ENCODE measurements at regions not wholly inside any gene's neighbourhood (a gene's known extent, or its start where the extent isn't known, plus 50 kb on each side); places are given as distances from the start of the nearest gene placed in this dataset.
"Not testable (repeated sequence)": the region's sequence is repeated elsewhere in the genome, so short reads cannot be mapped to it uniquely, and the experiment has no call there.

DNA sequence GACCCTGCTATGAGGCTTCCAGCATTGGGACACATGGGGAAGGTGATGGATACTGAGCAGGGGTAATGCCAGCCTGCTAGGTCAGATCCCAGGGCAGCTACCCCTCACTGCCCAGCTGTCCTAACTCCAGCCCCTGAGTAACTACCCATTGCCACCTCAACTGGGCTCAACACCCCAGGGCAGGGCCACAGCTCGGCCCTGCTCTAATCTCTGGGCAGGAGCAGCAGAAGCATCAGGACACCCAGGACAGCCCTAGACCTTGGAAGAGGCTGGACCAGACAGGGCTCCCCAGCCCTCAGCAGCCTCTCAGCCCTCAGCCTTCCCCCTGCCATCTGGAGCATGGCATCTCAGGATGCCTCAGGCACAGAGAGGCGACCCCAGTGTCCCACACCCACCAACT lies 67.4 kb upstream of the TOP1 start:
- Histone ChIP-seq H3K9me3 (replicated peaks) (no peaks in the 10 kb centered on the region), H3K36me3 (no peaks in the 10 kb centered on the region), H3K27ac (no peak overlapping the region), H3K27me3 (peaks cover 3% of the 10 kb centered on the region; the same call in 1 of the 2 replicates), H3K4me3 (no peak overlapping the region), H3K4me1 (no peaks in the 10 kb centered on the region)
- DNase-seq, result no peak

GRCh38 chr20:40961686-40962640 lies 66.7 kb upstream of the TOP1 start:
- no peaks in the 10 kb centered on the region for H3K9me3 ChIP-seq (replicated peaks)
- H3K4me3 ChIP-seq, result no peak overlapping the region
- peaks cover 3% of the 10 kb centered on the region; the same call in 1 of the 2 replicates for H3K27me3 ChIP-seq
- no peaks in the 10 kb centered on the region for H3K36me3 ChIP-seq
- no peak for DNase-seq
- no peak overlapping the region for H3K27ac ChIP-seq
- no peaks in the 10 kb centered on the region for H3K4me1 ChIP-seq

- Histone ChIP-seq H3K27me3 (peaks cover 3% of the 10 kb centered on the region; the same call in 1 of the 2 replicates), H3K9me3 (replicated peaks) (no peaks in the 10 kb centered on the region), H3K4me1 (no peaks in the 10 kb centered on the region), H3K4me3 (no peak overlapping the region), H3K36me3 (no peaks in the 10 kb centered on the region), H3K27ac (no peak overlapping the region)
- peak; percentile 71 to 89 for DNase-seq
These were observed 65.7 kb upstream of the TOP1 start for GRCh38 chr20:40962733-40963504.

- H3K27me3 ChIP-seq, result peaks cover 3% of the 10 kb centered on the region; the same call in 1 of the 2 replicates
- no peaks in the 10 kb centered on the region for H3K4me1 ChIP-seq
- H3K4me3 ChIP-seq, result no peak overlapping the region
- H3K36me3 ChIP-seq, result no peaks in the 10 kb centered on the region
- no peak overlapping the region for H3K27ac ChIP-seq
- no peak for DNase-seq
- no peaks in the 10 kb centered on the region for H3K9me3 ChIP-seq (replicated peaks)
These were observed 65.1 kb upstream of the TOP1 start for GRCh38 chr20:40963505-40963845.

- DNase-seq, result no peak
- Histone ChIP-seq H3K4me1 (0 out of 2 replicates have a peak, but pooled peaks cover 3% of the 10 kb centered on the region), H3K4me3 (no peak overlapping the region), H3K36me3 (no peaks in the 10 kb centered on the region), H3K27me3 (peaks cover 3% of the 10 kb centered on the region; the same call in 1 of the 2 replicates), H3K9me3 (replicated peaks) (no peaks in the 10 kb centered on the region), H3K27ac (no peak overlapping the region)
These were observed 63.0 kb upstream of the TOP1 start for GRCh38 chr20:40965671-40966070.

DNA sequence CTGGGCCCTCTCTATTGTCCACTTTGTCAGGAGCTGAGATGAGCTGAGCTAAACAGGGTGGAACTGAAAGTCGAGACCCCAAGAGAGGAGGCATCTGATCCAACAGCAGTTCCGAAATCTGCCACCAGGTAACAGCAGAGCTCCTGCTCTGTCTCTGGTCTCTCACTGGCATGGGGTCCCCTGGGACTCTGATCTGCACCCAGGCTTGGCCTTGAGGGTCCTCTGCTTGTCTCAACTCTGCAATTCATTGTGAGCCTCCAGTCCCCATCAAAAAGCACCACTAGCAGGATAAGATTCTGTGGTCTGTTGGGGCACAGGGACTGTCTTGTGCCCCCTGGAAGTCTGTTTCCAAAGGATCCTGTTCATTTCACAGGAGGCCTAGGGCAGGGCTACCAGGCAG lies 62.5 kb upstream of the TOP1 start:
- Histone ChIP-seq H3K27me3 (peaks cover 3% of the 10 kb centered on the region; the same call in 1 of the 2 replicates), H3K27ac (no peak overlapping the region), H3K4me3 (no peak overlapping the region), H3K36me3 (no peaks in the 10 kb centered on the region), H3K9me3 (replicated peaks) (no peaks in the 10 kb centered on the region), H3K4me1 (0 out of 2 replicates have a peak, but pooled peaks cover 3% of the 10 kb centered on the region)
- DNase-seq, result peak; percentile 39 to 51

GRCh38 chr20:40966516-40967185 lies 62.0 kb upstream of the TOP1 start:
- no peak for DNase-seq
- Histone ChIP-seq H3K36me3 (no peaks in the 10 kb centered on the region), H3K27ac (no peak overlapping the region), H3K27me3 (peaks cover 3% of the 10 kb centered on the region; the same call in 1 of the 2 replicates), H3K9me3 (replicated peaks) (no peaks in the 10 kb centered on the region), H3K4me1 (0 out of 2 replicates have a peak, but pooled peaks cover 3% of the 10 kb centered on the region), H3K4me3 (no peak overlapping the region)

- Histone ChIP-seq H3K27me3 (peaks cover 3% of the 10 kb centered on the region; the same call in 1 of the 2 replicates), H3K4me1 (0 out of 2 replicates have a peak, but pooled peaks cover 3% of the 10 kb centered on the region), H3K27ac (no peak overlapping the region), H3K4me3 (no peak overlapping the region), H3K36me3 (no peaks in the 10 kb centered on the region), H3K9me3 (replicated peaks) (no peaks in the 10 kb centered on the region)
- no peak for DNase-seq
These were observed 60.9 kb upstream of the TOP1 start for GRCh38 chr20:40967700-40968099.

GRCh38 chr20:40968816-40969562 lies 59.6 kb upstream of the TOP1 start:
- H3K4me1 ChIP-seq; H3K9me3 ChIP-seq (replicated peaks); H3K27me3 ChIP-seq; H3K36me3 ChIP-seq; H3K27ac ChIP-seq: not testable (repeated sequence)
- H3K4me3 ChIP-seq, result peak overlapping the region; percentile 54
- peak; percentile 85 to 95 for DNase-seq

GRCh38 chr20:40970218-40970617 lies 58.4 kb upstream of the TOP1 start:
- Histone ChIP-seq H3K36me3 (no peaks in the 10 kb centered on the region), H3K27me3 (no peaks in the 10 kb centered on the region; the same call in 1 of the 2 replicates), H3K4me1 (0 out of 2 replicates have a peak, but pooled peaks cover 3% of the 10 kb centered on the region), H3K9me3 (replicated peaks) (no peaks in the 10 kb centered on the region), H3K27ac (no peak overlapping the region), H3K4me3 (no peak overlapping the region)
- peak in 1 of 2 experiments; percentile 38 for DNase-seq

DNA sequence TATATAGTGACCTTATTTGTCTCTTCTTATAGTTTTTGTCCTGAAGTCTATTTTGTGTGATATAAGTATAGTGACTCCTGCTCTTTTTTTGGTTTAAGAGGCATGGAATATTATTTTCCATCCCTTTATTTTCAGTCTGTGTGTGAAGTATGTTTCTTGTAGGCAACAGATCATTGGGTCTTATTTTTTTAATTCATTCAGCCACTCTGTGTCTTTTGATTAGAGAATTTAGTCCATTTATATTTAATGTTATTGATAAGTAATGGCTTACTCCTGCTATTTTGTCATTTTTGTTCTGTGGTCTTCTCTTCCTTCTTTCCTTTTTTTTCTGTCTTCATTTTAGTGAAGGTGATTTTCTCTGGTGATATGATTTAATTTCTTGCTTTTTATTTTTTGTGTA lies 51.4 kb upstream of the TOP1 start:
- Histone ChIP-seq H3K4me1 (no peaks in the 10 kb centered on the region), H3K36me3 (no peaks in the 10 kb centered on the region), H3K27ac (no peak overlapping the region), H3K9me3 (replicated peaks) (peaks cover 27% of the 10 kb centered on the region), H3K27me3 (no peaks in the 10 kb centered on the region), H3K4me3 (no peak overlapping the region)
- DNase-seq, result no peak

- no peak for DNase-seq
- peaks cover 27% of the 10 kb centered on the region for H3K9me3 ChIP-seq (replicated peaks)
- H3K4me3 ChIP-seq, result no peak overlapping the region
- H3K4me1 ChIP-seq, result no peaks in the 10 kb centered on the region
- no peaks in the 10 kb centered on the region for H3K36me3 ChIP-seq
- H3K27ac ChIP-seq, result no peak overlapping the region
- no peaks in the 10 kb centered on the region for H3K27me3 ChIP-seq
These were observed 49.9 kb upstream of the TOP1 start for GRCh38 chr20:40978761-40979160.

Measured in SJCRH30 (cell line).